GM21717 (cell line): ENCODE measurements at regions not wholly inside any gene's neighbourhood (a gene's known extent, or its start where the extent isn't known, plus 50 kb on each side); places are given as distances from the start of the nearest gene placed in this dataset.
"Not testable (repeated sequence)": the region's sequence is repeated elsewhere in the genome, so short reads cannot be mapped to it uniquely, and the experiment has no call there.

Experiments
- ATAC-seq: cut with Tn5 transposase; IDR thresholded peaks from one replicate; pipeline ENCODE4 v1.9.1; 2021; ENCODE audit warnings: mild to moderate bottlenecking, moderate library complexity; ENCODE audit not compliant: unreplicated experiment

GRCh38 chr7:65453341-65454030 is 79.8 kb downstream of the ZNF92 start:
- no peak for ATAC-seq

GRCh38 chr7:65454469-65454868 is 80.8 kb downstream of the ZNF92 start:
- no peak for ATAC-seq

DNA sequence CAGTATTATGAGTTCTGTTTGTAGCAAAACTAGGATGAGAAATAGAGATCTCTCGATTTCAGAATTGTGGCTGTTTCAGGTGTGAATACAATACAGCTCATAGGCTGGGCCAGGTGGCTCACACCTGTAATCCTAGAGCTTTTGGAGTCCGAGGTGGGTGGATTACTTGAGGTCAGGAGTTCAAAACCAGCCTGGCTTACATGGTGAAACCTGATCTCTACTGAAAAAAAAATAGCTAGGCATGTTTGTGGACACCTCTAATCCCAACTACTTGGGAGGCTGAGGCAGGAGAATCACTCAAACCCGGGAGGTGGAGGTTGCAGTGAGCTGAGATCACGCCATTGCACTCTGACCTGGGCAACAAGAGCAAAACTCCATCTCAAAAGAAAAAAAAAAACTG is 81.4 kb downstream of the ZNF92 start:
- not testable (repeated sequence) for ATAC-seq

DNA sequence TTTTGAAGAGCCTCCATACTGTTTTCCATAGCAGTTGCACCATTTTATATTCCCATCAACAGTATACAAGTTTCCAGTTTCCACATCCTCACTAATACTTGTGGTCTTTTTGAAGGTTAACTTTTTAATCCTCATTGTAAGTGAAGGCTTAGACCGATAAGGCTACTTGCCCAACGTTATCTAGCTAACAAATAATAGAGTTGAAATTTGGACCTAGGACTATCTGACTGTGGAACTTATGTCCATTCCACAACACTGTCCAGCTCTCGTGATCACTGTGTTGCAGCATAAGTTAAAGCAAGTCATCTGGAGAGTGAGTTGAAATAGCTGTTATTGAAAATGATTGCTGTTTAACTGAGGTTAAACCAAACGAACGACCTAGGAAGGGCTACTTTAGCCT is 84.0 kb downstream of the ZNF92 start:
- ATAC-seq, result no peak

GRCh38 chr7:65459438-65459837 is 85.8 kb downstream of the ZNF92 start:
- no peak for ATAC-seq

- ATAC-seq, result no peak
These were observed 88.6 kb downstream of the ZNF92 start for GRCh38 chr7:65462148-65462716.

GRCh38 chr7:65463184-65463583 is 89.5 kb downstream of the ZNF92 start:
- no peak for ATAC-seq

DNA sequence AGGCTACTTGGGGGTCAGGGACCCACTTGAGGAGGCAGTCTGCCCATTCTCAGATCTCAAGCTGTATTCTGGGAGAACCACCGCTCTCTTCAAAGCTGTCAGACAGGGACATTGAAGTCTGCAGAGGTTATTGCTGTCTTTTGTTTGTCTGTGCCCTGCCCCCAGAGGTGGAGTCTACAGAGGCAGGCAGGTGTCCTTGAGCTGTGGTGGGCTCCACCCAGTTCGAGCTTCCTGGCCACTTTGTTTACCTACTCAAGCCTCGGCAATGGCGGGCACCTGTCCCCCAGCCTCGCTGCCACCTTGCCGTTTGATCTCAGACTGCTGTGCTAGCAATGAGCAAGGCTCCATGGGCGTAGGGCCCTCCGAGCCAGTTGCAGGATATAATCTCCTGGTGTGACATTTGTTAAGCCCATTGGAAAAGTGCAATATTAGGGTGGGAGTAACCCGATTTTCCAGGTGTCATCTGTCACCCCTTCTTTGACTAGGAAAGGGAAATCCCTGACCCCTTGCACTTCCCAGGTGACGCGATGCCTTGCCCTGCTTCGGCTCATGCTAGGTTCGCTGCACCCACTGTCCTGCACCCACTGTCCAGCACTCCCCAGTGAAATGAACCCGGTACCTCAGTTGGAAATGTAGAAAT is 96.4 kb downstream of the ZNF92 start:
- ATAC-seq, result not testable (repeated sequence)

DNA sequence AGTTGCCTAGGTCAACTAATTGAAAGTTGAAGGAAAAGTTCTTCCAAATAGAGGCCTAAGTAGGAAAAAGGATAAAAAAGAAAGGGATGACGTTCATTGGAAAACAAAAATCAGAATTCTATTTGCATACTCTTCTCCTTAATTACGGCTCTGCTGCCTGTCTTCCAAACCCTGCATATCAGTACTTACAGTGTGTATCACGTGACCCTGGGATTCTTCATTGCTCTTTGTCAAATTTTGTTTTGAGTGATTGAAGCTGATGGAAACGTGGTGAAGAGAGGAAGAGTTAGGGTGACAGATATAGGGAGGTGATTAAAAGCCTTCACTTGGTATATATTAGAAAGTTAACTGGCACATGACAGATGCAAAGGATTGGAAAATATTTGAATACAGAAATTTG is 97.9 kb downstream of the ZNF92 start:
- no peak for ATAC-seq

DNA sequence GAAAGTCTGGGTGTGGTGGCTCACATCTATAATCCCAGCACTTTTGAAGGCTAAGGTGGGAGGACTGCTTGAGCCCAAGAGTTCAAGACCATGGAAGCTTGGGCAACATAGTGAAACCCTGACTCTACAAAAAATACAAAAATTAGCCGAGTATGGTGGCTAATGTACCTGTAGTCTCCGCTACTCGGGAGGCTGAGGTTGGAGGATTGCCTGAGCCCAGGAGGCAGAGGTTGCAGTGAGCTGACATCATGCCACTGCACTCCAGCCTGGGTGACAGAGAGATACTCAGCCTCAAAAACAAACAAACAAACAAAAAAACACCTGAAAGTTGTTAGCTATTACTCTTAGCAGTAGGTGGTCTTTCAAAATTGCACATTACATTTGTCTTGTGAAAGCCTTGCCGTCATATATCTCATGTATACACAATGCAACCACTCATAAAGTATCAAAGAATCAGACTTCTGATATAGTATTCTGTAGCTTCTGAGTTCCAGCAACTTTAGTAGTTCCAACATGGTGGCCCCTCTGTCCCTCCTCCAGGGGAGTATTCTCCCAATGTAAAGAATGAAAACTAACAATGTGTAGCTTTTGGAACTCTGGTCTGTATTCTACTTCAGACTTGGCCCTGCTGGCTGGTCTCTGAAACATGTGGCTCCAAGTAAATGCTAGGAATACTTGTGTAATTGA is 101.5 kb downstream of the ZNF92 start:
- no peak for ATAC-seq

DNA sequence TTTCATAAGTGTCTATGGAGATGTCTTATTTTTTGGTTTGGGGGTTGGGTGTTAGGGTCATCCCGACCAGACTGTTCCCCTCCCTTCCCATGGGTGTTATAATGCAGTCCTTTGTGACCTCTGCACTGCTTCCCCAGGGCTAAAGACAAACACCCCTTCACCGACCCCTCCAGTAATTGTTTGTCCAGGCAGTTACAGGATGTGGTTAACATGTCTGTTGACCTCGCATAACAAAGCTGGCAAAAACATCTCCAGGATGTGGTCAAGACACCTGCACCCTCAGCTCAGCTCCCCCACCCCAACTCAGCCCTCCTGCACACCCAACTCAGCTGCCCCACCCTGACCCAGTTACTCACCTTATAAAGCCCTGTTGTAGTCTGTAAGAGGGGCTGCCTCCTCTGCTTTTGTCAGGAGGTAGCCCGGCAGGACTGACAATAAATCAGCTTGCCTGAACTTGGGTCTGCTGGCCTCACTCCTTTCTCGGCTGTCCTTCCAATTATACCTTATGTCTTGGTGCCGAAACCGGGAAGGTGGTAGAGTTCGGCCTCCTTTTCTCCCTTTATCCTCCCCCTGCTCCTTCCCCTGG is 102.2 kb downstream of the ZNF92 start:
- no peak for ATAC-seq

DNA sequence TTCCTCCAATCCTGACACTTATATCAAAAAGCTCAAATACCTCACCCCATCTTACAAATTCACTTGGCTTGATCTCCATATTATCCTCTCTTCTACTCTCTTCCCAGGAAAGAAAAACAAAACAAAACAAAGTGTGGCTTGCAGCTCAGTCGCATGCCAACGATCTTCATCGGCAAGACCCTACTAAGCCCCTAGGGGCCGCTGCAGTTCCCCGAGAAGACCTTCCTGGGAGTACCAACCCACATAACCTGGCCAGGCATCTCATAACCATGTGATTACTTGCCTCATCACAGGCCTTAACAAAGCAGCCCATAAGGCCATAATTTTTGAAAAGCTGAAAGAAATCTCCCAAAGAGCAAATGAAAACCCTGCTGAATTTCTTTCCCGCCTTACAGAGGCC is 103.7 kb downstream of the ZNF92 start:
- ATAC-seq, result no peak

GRCh38 chr7:65489260-65489767 is 115.7 kb downstream of the ZNF92 start:
- no peak for ATAC-seq

GRCh38 chr7:65496697-65497096 is 123.0 kb downstream of the ZNF92 start:
- ATAC-seq, result not testable (repeated sequence)

GRCh38 chr7:65503434-65504152 is 129.9 kb downstream of the ZNF92 start:
- ATAC-seq, result no peak

DNA sequence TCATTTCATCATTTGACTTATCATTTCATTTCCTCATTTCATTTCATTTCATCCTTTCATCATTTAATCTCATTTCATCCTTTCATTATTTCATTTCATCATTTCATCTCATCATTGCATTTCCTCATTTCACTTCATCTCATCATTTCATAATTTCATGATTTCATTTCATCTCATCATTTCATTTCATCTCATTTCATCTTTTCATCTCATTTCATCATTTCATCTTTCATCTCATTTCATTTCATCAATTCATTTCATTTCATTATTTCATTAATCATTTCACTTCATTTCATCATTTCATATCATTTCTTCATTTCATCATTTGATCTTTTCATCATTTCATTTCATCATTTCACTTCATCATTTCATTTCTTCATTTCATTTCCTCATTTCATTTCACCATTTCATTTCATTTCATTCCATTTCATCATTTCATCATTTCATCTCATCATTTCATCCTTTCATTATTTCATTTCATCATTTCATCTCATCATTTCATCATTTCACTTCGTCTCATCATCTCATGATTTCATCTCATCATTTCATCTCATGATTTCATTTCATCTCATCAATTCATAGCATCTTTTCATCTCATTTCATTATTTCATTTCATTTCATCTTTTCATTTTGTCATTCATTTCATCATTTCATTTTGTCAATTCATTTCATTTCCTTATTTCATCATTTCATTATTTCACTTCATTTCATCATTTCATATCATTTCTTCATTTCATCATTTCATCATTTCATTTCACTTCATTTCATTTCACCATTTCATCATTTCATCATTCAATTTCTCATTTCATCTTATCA is 131.1 kb downstream of the ZNF92 start:
- ATAC-seq, result not testable (repeated sequence)

- ATAC-seq, result not testable (repeated sequence)
These were observed 131.6 kb downstream of the ZNF92 start for GRCh38 chr7:65505320-65505633.

- not testable (repeated sequence) for ATAC-seq
These were observed 135.1 kb downstream of the ZNF92 start for GRCh38 chr7:65508581-65509367.
